ENCODE measurements at regions not wholly inside any gene's neighbourhood (a gene's known extent, or its start where the extent isn't known, plus 50 kb on each side); places are given as distances from the start of the nearest gene placed in this dataset.

DNA sequence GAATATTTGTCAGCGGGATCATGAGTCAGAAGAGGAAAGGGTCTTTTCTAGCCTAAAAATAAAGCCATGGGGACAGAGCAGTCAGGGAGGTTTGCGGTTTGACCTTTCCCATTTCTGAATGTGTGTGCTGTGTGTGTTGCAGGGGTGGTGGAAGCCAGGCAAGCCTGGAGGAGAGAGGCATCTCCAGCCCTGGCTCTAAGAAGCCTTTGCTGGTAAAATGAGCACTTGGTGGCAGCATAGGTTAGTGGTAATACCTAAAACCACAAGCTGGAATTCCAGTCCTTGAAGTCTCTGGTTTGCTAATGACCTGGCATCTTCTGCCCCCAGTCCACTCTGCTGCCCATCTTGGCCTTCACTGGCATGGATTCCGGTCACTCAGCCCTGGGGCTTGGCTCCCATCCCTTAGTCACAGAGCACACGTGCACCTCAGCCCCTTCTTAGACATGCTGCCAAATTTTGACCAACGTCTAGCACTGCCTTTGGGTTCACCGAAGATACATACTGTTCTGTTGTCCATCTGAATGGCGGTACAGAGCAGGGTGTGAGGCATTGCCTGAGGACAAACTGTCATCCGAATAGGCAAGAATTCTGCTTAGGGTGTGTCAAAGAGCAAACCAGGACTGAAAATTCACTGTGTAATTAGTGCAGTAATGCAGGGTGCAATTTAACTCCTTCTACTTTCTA, 52.7 kb downstream of the KCNA5 start:
- peak; percentile 19 for DNase-seq (ENCODE audit: low read depth)

DNA sequence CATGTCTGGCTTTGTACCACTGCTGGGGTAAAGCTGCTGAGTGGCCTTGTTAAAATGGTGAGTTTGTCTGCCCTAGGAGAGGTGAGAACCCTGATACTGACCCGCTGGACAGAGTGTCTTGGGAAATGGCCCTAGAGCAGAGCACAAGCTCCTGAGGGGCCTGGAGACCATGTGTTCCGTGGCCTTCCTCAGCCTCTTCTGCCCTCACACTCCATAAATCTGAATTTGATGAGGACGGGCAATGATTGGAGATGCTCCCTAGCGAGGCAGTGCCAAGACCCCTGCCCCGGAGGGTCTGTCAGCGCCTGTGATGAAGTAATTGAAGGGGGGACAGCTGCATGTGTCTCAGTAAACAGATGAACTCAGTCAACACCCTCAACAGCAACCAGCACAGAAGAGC, 54.1 kb downstream of the KCNA5 start:
- TF ChIP-seq CTCF (IDR thresholded peaks at IDR 0.05; ENCODE audit: insufficient read depth, low read depth, low read length), result no peak
- DNase-seq (ENCODE audit: low read depth), result no peak
- H3K4me3 ChIP-seq (ENCODE audit: low read depth, low read length), result no peak overlapping the region

More for the DNA sequence above, 52.7 kb downstream of the KCNA5 start:
- TF ChIP-seq CTCF (IDR thresholded peaks at IDR 0.05; ENCODE audit: insufficient read depth, low read depth, low read length), result no peak
- no peak overlapping the region for H3K4me3 ChIP-seq (ENCODE audit: low read depth, low read length)

GRCh38 chr12:5099136-5099535, 55.5 kb downstream of the KCNA5 start:
- H3K4me3 ChIP-seq (ENCODE audit: low read depth, low read length), result no peak overlapping the region
- DNase-seq (ENCODE audit: low read depth), result no peak
- TF ChIP-seq CTCF (IDR thresholded peaks at IDR 0.05; ENCODE audit: insufficient read depth, low read depth, low read length), result no peak

GRCh38 chr12:5099591-5099990, 55.9 kb downstream of the KCNA5 start:
- H3K4me3 ChIP-seq (ENCODE audit: low read depth, low read length), result no peak overlapping the region
- TF ChIP-seq CTCF (IDR thresholded peaks at IDR 0.05; ENCODE audit: insufficient read depth, low read depth, low read length), result no peak
- no peak for DNase-seq (ENCODE audit: low read depth)

DNA sequence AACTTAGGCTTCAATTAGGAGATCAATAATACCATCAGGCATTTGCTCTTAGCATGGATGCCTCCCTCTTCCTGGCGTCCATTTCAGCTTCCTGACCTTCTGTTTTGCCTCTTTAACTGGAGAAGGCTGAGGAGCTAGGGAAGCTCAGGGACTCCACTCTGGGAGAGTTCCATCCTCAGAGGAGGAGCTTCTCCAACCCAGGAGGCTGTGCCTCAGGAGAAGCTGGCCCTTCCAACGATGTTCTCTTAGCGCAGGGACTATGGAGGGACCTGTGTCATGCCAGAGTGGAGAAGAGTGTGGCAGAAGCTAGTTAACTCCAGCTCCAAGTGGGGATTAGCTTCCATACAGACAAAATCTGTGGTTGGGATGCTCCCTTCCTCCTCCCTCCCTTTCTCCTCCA, 58.0 kb downstream of the KCNA5 start:
- no peak for DNase-seq (ENCODE audit: low read depth)
- no peak for TF ChIP-seq CTCF (IDR thresholded peaks at IDR 0.05; ENCODE audit: insufficient read depth, low read depth, low read length)
- H3K4me3 ChIP-seq (ENCODE audit: low read depth, low read length), result no peak overlapping the region

- DNase-seq (ENCODE audit: low read depth), result peak; percentile 28
- no peak for TF ChIP-seq CTCF (IDR thresholded peaks at IDR 0.05; ENCODE audit: insufficient read depth, low read depth, low read length)
Measured at GRCh38 chr12:5102261-5102789, 58.6 kb downstream of the KCNA5 start.

DNA sequence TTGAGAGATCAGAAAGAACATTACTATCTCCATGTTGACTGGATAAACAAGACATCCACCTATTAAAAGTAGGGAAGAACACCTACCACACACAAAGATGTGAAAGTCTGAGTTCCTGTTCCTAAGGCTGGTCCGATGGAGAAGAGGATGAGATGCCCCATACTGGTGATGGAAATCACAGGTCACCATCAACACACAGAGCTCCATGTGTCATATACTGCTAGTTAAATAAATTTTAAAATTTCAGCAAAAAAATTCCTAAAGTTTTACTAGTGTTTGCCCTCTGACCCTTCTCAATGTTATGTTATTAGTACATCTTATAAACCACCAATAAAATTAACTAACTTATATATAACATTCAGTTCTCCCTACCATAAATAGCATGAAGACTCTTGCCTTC, 59.1 kb downstream of the KCNA5 start:
- no peak for DNase-seq (ENCODE audit: low read depth)
- no peak for TF ChIP-seq CTCF (IDR thresholded peaks at IDR 0.05; ENCODE audit: insufficient read depth, low read depth, low read length)
- H3K4me3 ChIP-seq (ENCODE audit: low read depth, low read length), result no peak overlapping the region

More at GRCh38 chr12:5102261-5102789, 58.6 kb downstream of the KCNA5 start:
- no peak overlapping the region for H3K4me3 ChIP-seq (ENCODE audit: low read depth, low read length)
